NCI-H226 (cell line): ENCODE measurements at regions not wholly inside any gene's neighbourhood (a gene's known extent, or its start where the extent isn't known, plus 50 kb on each side); places are given as distances from the start of the nearest gene placed in this dataset.
"Not testable (repeated sequence)": the region's sequence is repeated elsewhere in the genome, so short reads cannot be mapped to it uniquely, and the experiment has no call there.

Source experiments
- DNase-seq: peaks from one replicate; pipeline ENCODE4 v3.0.0-alpha.2; 2015

DNA sequence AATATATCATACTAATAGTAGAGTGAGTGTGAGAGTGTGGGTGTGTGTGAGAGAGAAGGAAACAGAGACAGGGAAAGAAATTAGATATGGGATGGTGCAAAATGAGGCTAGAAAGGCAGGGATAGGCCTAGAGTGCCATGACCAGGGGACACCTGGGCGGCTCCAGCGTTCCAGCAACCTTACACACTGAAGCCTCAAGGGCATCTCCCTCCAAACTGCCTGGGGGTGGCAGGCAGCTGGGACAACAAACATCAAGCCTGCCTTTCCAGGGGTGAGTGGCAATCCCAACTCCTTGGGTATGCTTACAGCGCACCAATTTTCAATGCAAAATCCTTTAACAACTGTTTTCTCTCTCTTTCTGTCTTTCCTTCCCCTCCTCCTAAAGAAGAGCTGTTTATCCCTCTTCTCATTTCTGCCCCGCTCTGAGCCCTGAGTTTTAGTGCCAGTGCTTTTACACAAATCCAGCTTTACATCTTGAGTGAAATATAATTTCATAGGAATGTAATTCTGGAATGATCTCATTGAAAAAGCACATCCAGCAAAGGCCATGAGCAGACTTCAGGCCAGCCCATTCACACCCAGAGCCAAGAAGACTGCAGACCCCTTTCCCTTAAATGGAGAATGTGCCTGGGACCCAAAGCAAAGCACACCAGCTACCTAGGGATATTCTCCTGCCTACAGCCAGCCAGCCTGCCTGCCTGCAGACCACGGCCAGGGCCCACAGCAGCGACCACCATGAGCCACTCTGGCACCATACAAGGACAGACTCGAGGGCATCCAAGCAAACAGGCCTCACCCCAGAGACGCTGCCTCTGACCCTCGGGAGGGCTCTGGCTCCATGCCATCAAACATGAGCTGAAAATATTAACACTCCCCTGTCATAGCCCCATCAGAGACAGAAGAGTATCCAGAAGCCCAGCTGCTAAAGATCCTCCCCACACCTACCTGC lies 90.3 kb downstream of the RPL27A start:
- no peak for DNase-seq

GRCh38 chr11:8773916-8774539 lies 91.4 kb downstream of the RPL27A start:
- DNase-seq = no peak

GRCh38 chr11:8774916-8775315 lies 92.3 kb downstream of the RPL27A start:
- not testable (repeated sequence) for DNase-seq

GRCh38 chr11:8775332-8775731 lies 92.7 kb downstream of the RPL27A start:
- no peak for DNase-seq

DNA sequence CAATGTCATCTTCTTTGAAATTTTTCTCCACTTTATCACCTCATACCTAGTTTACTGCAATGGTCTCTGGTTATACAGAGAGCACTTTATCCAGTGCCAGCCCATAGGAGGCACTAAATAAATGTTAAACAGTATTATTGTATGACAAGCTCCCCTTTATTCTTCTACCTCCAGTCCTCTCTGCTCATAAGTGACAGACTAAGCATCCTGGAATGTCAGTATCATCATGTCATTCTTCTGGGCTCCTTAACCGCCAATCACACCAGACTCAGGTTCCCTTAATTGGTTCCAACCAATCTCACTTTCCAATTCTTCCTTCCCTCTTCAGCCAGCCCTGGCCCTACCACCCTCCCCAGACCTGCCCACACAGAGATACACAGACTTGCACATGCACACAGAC lies 93.1 kb downstream of the RPL27A start:
- DNase-seq = no peak

GRCh38 chr11:8776209-8776608 lies 93.6 kb downstream of the RPL27A start:
- no peak for DNase-seq

DNA sequence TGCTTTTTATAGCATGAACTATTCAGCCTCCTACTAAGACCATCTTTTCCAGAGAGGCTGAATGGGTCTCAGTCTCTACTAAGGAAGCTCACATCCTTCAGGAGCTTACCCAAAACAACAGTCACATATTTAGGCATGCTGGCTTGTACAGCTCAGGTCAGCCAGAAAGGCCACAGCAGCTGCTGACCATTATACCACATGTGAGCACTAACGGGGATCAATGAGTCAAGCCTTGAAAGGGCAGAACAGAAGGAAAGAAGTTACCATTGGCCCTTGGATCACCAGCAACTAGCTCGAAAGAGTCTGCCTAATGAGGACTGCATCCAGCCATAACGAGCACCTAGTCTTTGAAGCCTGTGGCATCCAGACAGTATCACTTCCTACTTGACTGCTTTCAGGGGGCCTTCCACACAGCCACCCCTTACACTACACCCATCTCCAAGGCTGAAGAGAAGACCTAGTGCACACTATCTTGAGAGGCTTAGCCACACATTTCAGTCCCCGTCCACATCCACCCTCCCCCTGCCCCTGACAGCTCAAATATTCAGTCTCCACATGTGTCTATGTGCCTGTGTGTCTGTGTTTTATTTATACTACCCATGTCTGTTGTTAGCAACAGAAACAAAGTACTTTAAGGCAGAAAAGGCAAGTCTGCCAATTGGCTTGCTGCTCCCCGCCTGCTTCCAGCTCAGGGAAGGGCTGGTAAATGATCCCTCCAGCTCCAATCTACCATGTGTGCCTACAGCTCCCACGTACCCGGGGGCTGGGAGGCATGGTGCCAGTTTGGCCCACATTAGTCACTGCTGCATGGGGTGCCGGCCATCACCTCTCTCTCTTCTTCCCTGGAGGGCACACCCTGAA lies 95.5 kb downstream of the RPL27A start:
- peak; percentile 40 for DNase-seq

GRCh38 chr11:8779107-8779506 lies 96.5 kb downstream of the RPL27A start:
- no peak for DNase-seq

DNA sequence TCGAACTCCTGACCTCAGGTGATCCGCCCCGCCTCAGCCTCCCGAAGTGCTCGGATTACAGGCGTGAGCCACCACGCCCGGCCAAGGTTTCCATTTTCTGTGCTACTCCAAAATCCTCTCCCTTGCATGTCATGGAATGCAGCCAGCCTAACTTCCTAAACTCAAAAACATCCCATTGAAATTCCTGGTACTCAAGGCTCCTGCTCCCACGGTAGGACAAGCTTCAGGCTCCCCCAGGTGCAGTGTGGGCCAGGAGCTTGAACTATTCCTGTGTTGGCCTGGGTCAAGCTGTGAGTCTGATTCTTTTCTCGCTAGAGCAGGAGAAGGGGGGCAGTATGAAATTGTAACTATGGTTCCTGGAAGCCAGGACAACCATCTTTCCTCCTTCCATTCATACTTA lies 97.1 kb downstream of the RPL27A start:
- DNase-seq = no peak

- DNase-seq = no peak
These were observed 102.4 kb downstream of the RPL27A start for GRCh38 chr11:8784954-8785353.

DNA sequence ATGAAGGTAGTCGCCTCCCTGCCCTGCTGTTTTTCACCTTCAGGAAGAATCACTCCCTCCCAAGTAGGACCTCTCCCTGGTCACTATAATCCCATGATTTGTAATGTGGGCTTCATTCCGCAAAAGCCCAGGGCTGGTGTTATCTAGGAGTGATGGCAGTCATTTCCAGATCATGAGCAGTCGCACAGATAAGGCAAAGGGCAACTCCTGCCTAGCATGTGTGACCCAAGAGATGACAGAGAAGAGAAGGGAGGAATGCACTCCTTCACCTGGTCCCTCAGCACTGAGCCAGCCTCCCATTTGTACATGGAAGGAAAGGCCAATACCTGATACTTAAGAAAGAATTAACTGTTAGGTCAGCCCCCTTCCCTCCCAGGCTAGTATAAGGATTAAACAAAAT lies 102.9 kb downstream of the RPL27A start:
- DNase-seq = no peak

GRCh38 chr11:8785998-8786397 lies 103.4 kb downstream of the RPL27A start:
- DNase-seq = no peak

GRCh38 chr11:8786933-8787332 lies 104.3 kb downstream of the RPL27A start:
- peak; percentile 18 for DNase-seq

DNA sequence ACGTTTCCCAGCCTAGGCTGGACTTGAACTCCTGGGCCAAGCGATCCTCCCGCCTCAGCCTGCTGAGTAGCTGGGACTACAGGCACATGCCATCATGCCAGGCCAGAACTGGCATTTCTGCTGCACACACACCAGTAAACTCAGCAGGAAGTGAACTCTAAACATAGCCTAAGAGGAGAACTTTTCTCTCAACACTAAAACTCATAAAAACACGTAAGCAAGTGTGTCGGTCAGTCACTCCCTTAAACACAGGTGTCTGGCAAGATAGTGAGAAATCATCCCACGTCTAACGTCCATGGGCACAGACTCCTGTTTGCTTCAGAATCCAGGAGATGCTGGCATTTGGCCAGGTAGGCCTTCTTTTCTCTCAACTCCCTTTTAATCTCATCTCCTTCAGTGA lies 104.8 kb downstream of the RPL27A start:
- peak; percentile 63 for DNase-seq

- peak; percentile 67 for DNase-seq
These were observed 106.0 kb downstream of the RPL27A start for GRCh38 chr11:8788616-8789015.

GRCh38 chr11:8789864-8790263 lies 107.3 kb downstream of the RPL27A start:
- no peak for DNase-seq

GRCh38 chr11:8790968-8791367 lies 108.4 kb downstream of the RPL27A start:
- no peak for DNase-seq

DNA sequence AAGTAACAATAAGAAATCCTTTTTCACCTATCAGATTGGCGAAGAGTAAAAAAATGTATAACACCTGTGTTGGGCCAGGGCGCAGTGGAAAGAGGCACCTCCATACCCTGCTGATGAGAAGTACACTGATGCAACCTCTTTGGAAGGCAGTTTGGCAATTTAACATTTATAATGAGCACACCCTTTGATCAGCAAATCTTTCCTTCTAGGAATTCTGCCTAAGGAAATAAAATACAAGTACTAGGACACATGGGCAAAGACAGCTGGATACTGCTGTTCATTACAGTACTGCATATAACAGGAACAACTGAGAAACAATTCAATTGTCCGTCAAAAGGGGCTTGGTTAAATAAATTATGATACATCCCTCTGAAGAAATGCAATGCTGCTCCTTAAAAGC lies 110.1 kb downstream of the RPL27A start:
- no peak for DNase-seq

DNA sequence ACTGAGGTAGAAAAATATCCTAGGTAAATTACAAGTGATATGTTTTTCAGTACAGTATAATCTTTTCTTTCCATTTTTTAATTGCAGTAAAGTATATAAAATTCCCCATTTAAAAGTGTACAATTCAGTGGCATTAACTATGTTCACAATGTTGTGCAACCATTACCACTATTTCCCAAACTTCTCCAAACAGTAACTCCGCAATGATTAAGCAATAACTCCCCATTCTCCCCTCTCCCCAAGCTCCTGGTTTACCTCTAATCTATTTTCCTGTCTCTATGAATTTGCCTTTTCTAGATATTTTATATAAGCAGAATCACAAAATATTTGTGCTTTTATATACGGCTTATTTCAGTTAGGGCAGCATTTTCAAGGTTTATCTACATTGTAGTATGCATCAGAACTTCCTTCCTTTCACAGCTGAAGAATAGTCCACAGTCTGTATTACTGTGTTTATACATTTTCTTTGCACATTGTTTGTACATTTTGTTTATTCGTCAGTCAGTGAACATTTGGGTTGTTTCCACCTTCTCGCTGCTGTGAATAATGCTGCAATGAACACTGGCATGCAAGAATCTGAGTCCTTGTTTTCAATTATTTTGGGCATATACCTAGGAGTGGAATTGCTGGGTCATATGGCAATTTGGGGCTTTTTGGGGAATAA lies 110.7 kb downstream of the RPL27A start:
- no peak for DNase-seq

DNA sequence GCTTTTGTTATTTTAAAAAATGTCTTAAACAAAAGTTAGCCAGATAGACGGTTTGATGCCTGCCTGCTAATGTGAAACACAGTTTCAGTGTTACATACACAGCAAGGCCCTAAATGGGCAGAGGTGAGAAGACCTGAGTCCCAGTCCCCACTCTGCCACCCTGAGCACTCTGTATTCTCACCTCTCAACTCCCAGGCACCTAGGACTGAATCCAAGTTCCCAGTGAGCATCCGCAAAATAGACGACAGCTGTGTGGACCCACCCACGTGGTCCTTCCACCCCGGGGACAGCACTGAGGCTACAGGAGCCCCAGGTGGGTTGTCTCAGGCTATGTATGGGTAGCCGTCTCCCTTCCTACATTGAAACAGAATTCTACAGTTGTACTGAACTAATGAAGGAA lies 111.5 kb downstream of the RPL27A start:
- DNase-seq = no peak

DNA sequence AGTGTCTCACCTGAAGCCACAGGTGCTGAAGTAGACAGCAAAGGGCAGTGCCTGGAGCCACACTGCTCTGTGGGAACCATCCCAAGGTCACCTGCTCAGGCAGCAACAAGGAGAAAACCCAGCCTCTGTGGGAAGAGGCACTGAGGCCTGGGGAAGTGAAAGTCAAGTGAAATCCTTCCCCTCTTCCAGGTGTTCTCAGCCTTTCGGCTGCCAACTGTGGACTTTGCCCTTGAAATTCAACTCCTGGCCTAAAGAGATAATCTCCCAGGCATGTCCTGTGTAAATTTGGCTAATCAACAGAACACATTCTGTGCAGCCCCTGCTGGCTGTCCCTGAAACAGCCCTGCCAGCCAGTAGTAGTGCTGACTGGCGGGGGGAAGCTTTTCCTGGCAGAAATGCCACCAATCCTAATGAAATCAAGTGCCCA lies 112.1 kb downstream of the RPL27A start:
- no peak for DNase-seq

DNA sequence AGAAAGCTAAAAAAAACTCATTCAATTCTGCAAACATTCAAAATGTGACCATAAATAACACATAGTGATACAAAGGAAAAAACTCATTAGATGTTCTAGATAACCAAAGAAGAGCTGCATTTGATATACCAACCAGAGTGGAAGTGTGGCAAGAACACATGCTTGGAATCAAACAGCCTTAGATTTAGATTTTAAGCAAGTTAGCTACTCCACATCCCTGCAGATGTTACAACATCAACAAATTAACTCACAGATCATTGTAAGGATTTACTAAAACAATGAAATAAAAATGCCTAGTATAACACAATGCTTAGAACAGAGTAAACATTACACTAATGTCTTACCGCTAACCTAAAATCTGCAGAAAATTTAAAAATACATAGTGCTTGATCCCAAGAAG lies 114.0 kb upstream of the AKIP1 start:
- DNase-seq = no peak

- DNase-seq = no peak
These were observed 111.7 kb upstream of the AKIP1 start for GRCh38 chr11:8799273-8799672.
